ENCODE measurements at regions not wholly inside any gene's neighbourhood (a gene's known extent, or its start where the extent isn't known, plus 50 kb on each side); places are given as distances from the start of the nearest gene placed in this dataset.

- TF ChIP-seq CTCF (IDR thresholded peaks at IDR 0.05; ENCODE audit: low read depth, low read length, missing input control) (no peak), ZBTB33 (IDR thresholded peaks at IDR 0.05) (no peak), JUND (IDR thresholded peaks at IDR 0.05) (no peak), REST (IDR thresholded peaks at IDR 0.05) (no peak), RAD21 (IDR thresholded peaks at IDR 0.05) (no peak), NR2F2 (IDR thresholded peaks at IDR 0.05) (no peak), TAF1 (conservative IDR thresholded peaks at IDR 0.05) (no peak), RXRA (IDR thresholded peaks at IDR 0.05) (no peak)
Observed at GRCh38 chr4:131649227-131649626, 1499.9 kb upstream of the PCDH10 start.
